NCI-H1092 (cell line): ENCODE measurements at regions not wholly inside any gene's neighbourhood (a gene's known extent, or its start where the extent isn't known, plus 50 kb on each side); places are given as distances from the start of the nearest gene placed in this dataset.
A peak's percentile ranks its signal among the peaks of the same experiment; 100 is the strongest.
"Not testable (repeated sequence)": the region's sequence is repeated elsewhere in the genome, so short reads cannot be mapped to it uniquely, and the experiment has no call there.

ENCODE experiments used
- DNase-seq: peaks from one replicate; lab custom pipeline; 2025; lab: John Stamatoyannopoulos, UW

DNA sequence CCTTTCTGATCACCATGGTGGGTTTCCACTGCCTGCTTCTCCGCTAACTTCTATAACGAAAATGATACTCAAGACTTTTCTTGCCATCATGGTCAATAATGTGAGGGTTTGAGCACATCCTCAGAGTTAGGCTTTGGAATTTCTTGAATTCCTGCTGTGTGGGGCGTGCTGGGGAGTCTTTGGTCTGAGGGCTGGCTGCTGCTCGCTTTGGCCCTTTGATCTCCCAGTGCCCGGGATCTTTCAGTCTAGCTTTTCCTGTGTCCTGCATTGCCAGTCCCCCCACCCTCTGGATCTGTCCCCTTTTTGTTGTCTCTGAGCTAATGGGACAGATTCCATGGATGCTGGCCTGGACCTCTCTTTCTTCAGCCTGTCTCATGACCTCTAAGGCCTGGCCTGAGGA lies 182.6 kb downstream of the NPIPA7 start:
- not testable (repeated sequence) for DNase-seq

DNA sequence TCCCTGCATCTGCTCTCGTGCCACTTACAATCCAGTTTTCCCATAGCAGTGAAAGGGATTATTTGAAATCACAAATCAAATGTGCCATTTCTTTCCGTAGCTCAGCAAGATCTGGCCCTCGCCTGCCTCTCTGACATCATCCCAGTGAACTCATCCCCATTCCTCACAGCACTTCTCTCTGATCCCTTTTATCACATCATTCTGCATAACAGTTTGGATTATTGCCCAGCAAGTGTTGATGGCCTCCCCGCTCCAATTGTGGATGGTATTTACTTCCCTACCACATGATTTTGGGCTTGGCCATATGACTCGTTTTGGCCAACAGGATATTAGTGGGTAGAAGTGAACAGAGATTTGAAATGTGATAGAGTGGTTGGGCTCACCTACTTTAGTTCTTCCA lies 185.0 kb downstream of the NPIPA7 start:
- not testable (repeated sequence) for DNase-seq

DNA sequence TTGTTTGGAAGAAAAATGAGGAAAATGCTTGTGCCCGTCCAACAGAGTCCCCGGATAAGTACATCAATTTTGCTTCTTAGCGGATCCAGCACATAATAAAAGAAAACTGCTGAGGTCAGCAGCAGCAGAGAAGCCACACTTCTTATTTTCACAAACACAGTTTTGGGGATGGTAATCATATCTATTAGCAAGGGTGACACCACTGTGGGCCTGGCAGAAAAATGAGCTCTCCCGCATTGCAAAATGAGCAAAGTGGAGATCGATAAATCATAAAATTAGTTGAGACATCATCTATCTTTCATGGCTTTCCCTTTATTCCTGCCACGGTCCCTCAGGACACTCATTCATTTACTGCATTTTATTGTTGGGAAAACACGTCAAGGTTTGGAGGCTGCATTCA lies 186.4 kb downstream of the NPIPA7 start:
- not testable (repeated sequence) for DNase-seq

DNA sequence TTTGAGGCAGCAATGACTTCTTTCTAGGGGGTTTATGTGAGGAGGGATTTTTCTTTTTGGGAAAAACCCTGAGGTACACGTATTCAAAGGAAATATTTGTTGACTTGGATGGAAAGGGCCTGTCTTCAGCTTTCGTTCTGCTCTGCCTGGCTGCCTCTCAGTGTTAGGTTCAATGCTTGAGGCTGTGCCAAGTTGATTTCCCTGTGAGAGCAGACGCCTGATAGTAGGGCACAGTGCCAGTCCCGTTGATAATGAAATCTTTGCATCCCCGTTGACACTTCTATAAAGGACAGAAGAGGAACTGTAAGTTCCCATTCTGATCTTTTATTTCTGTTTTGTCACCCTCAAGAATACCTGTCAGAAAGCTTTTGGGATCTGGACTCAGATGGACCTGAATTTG lies 191.1 kb downstream of the NPIPA7 start:
- peak; percentile 44 for DNase-seq

DNA sequence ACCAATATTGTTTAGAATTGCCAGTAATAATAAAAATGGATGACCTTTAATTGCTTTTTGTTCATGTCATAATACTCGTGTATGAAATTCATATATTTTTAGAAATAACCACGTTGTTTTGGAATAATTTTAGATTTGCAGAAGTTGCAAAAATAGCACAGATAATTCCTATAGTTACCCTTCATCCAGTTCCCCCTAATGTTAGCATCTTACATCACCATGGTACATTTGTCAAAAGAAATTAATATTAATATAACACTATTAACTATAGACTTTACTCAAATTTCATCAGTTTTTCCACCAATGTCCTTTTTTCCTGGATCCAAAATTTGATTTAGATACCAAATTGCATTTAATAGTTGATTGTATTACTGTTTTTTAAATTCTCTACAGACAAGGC lies 191.9 kb downstream of the NPIPA7 start:
- not testable (repeated sequence) for DNase-seq

DNA sequence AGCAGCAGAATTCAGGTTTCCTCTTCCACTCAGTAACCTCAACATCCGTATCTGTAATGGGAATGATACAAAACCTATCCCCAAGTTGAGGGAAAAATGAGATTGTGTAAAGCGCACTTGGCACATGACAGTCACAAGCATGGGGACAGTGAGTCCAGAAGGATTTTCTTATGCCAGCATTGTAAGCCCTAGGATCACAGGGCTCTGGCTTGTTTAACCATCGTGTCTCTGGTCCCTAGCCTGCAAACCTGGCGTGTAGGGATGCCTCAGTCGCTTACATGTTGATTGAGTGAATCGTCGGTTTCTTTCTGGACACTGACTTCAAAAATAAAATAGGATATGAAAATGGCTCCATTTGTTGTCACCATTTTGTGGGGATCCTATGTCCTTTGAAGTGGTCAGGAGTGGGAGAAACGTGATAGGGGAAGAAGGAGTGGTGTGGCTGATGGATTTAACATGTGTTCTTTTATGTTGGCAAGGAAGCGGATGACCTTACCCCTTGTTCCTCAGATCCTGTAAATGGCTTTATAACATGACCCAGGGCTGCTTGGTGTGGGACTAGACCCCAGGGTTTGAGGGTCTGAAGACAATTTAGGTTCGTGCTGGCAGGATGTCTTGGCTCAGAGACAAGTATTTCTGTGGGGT lies 193.3 kb downstream of the NPIPA7 start:
- not testable (repeated sequence) for DNase-seq

DNA sequence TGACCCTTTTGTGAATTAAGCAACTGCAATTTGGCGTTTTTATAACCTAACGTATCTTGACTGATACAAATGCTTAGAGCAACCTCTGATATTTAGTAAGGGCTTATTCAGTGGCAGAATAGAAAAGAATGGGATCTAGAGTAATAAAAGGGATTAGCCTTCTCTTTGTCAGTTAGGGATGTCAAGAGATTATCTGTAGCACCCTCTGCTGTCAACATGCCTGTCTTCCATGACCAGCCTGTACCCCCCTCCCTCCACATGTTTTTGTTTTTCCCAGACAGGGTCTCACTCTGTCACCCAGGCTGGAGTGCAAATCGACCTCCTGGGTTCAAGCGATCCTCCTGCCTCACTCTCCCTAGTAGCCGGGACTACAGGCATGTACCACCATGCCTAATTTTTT lies 198.1 kb downstream of the NPIPA7 start:
- DNase-seq = not testable (repeated sequence)

DNA sequence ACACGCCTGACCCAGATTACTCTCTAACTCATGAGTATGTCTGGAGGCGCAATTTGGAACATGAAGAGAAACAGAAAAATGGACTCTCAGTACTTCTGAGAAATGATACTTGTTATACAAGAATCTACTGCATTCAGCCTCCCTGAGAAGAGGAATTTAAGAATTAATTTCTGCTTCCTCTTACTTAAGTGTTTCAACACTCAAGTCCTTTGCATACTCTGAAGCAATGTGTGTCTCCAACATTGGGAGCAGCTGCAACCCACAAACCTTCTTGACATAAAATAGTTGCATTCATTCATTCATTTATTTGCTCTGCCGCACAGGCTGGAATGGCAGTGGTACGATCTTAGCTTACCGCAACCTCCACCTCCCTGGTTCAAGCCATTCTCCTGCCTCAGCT lies 199.8 kb downstream of the NPIPA7 start:
- DNase-seq = no peak

DNA sequence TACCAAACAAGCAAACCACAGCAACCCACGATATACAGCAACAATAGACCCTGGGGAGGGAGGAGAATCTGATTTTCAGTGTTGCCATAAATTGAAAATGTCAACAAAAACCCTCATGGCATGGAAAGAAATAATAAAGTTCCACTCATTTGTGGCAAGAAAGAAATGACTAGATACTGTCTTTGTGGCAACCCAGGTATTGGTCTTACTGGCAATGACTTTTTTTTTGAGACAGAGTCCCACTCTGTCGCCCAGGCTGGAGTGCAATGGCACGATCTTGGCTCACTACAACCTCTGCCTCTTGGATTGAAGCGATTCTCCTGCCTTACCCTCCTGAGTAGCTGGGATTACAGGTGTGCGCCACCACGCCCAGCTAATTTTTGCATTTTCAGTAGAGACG lies 204.0 kb downstream of the NPIPA7 start:
- DNase-seq = not testable (repeated sequence)

DNA sequence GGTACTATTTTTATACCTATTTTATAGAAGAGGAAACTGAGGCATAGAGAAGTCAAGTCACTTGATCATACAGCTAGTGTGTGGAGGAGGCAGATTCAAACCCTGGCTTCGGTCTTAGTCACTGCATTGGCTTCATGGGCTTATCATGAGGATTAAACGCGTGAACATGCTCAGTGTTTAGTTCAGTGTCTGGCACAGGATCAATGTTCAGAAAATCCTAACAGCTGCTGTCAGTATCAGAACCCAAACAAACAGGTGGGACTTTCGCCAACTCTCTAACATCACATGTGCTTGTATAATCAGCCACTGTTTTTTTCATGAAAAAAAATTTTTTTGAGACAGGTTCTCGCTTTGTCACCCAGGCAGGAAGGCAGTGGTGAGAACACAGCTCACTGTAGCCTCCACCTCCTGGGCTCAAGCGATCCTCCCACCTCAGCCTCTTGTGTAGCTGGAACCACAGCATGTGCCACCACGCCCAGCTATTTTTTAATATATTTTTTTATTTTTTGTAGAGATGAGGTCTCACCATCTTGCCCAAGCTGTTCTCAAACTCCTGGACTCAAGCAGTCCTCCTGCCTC lies 207.2 kb downstream of the NPIPA7 start:
- not testable (repeated sequence) for DNase-seq

DNA sequence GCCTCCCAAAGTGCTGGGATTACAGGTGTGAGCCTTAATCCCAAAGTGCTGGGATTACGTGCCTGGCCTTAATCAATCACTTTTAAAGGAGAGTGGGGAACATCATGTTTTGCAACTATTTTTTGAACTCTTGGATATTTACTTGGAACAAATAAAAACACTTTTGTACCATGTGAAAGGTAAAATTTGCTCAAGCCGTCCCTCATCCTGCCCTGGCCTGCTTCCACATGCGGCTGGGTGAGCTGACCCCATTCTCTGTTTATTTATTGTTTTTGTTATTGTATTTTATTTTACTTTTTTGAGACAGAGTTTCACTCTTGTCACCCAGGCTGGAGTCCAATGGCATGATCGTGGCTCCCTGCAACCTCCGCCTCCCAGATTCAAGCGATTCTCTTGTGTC lies 208.0 kb downstream of the NPIPA7 start:
- not testable (repeated sequence) for DNase-seq

DNA sequence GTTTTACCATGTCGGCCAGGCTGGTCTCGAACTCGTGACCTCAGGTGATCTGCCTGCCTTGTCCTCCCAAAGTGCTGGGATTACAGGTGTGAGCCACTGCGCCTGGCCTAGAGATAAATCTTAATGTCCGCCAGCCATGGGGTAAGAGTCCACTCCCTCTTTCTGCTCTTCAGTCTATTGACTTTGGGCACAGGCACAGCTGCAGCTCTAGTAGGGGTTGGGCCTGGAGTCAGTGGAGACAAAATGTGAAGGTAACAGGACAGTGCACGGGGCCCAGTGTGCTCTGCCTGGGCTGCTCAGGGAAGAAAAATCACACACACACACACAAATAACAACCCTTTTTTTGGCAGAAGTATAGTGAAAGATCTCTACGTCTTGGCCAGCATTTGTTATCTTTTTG lies 209.5 kb downstream of the NPIPA7 start:
- DNase-seq = not testable (repeated sequence)

DNA sequence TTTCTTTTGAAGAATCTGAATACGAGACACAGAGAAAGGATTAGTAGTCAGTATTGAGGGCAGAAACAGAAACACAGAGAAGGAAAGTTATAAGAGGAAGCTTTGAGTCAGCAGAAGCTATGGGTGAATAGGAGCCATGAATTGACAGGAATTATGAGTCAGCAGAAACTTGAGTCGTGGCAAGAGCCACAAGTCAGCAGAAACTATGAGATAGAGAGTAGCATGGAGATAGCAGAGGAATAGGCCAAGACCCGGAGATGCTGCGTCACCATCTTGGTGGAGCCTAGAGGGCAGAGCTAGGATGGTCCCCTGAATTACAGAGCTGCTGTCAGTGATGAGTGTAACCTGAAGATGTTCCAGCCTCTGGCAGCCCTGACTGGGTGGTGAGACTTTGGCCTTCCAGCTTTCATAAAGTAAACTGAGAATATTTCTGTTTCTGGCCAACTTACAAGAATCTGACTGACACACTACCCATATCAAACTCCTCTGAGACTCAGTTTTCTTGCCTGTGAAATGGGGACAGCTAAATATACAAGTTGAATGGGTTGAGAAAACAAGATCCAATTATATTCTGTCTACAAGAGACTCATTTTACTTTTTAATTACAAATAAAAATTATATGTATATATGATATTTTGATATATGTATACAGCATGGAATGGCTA lies 211.8 kb downstream of the NPIPA7 start:
- not testable (repeated sequence) for DNase-seq

DNA sequence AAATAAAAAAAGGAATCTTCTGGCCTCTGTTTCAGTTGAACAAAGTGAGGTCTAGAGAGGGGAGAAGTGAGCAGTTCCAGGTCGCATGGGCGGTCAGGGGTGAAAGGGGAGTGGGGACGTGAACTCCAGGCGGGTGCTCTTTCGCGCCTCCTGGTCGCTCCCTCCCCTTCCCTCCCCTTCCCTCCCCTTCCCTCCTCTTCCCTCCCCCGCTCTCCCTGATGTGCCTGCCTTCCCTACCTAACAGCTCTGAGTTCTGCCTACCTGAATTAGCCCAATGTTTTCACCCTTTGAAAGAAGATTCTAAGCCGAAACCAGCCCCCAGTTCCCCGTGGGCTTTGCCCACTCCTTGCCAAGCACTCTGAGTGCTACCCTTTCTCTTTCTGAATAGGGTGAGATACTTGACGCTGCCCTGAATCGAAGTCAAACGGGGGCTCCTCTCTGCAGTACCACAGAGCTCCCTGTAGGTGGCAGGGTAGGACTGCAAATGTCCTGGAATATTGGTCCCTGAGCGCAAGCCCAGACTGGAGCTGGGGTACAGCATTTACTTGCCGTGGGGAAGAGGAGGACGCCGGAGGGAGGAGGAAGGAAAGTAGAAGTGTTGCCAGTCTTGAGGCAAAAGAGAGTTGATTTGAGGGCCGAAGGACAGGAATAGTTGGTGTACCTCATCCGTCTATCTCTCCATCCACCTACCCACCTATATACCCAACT lies 214.4 kb downstream of the NPIPA7 start:
- DNase-seq = not testable (repeated sequence)

DNA sequence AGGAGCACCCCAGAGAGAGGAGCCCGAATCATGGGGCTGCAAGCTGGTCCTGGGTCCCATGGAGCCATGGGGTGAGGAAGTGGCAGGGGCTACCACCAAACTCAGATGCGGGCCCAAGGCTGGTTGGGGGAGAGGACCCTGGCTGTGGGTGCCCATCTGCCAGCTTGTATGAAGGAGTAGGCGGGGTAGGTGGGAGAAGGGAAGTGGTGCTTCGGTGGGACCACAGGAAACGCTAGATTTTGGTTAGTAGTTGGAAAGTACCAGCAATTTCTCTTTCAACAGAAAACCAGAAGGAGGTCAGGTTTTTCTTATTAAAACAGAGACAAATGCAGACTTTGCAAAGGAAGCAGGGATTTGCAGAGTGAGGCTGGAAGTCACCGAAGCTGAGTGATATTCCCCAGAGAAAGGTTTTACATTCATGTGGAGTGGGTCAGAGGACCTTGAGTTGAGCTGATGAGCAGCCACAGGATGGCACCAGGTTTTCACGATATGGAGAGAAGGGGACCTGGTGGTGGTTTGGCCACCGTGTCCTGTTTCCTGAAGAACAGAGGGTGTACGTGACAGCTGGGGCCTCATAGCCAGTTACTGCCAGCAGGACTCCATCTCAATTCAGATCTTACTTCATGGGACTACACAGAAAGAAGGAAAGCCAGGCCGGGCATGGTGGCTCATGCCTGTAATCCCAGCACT lies 216.2 kb downstream of the NPIPA7 start:
- not testable (repeated sequence) for DNase-seq

DNA sequence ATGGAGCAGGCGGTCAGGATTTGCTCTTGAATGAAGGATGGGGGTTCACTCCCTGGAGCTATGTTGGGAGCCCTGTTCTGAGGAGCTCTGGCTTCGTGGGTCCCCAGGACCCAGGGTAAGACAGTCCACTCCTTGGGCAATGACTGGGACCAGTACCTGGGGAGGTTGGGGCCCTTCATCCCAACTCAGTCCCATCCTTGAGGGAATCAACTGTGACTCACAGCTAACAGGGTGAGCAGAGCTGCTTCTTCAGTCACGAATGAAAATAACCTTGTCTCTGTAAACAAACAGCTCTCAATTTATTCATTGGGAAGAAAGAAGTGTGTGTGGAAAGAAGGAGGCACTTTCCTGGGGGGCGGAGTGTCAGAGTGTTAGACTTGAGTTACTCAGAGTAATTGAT lies 222.3 kb downstream of the NPIPA7 start:
- DNase-seq = not testable (repeated sequence)

DNA sequence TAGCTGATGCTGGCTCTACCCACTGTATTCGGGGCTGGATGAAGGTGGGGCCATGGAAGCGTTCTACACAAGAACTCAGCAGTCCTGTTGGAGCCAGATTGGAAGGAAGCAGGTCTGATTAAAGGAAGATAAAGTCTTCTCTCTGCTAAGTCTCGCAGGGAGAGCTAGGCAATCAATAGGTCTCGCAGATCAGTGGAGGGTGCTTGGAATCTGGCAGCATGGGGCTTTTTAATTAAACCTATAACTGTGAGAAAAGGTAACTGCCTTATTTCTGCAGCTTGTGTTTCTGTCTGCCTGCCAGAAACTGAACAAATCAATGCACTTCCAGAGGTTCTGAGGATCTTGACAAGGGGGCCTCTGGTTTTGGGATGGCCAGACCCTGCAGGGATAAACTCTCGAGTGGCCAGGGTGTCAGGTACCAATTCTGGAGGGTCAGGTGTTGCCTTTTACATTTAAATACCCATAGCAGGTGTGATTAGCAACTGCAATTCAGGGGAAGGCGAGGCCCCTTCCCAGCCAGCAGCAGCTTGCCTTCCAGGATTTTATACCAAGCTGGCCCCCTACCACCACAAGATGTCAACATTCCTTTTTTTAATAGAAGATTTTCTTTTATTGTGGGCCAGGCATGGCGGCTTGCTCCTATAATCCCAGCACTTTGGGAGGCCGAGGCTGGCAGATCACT lies 228.6 kb downstream of the NPIPA7 start:
- DNase-seq = not testable (repeated sequence)

DNA sequence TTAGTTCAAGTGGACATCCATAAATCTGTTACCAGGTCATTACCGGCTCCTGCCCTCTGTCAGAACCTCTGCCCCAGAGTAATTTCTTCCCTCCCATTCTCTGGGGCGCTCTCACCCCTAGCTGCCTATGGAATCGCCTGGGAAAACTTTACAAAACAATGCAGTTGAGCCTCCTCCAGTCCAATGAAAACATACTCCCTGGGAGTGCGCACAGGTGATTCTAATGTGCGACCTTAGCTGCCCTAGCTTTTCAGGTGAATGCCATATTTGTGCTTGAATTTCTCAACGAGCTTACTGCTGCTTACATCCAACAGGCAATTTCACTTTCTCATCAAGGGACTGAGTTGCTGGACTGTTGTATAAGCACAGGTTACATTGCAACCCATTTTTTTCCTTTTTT lies 230.7 kb downstream of the NPIPA7 start:
- DNase-seq = not testable (repeated sequence)

DNA sequence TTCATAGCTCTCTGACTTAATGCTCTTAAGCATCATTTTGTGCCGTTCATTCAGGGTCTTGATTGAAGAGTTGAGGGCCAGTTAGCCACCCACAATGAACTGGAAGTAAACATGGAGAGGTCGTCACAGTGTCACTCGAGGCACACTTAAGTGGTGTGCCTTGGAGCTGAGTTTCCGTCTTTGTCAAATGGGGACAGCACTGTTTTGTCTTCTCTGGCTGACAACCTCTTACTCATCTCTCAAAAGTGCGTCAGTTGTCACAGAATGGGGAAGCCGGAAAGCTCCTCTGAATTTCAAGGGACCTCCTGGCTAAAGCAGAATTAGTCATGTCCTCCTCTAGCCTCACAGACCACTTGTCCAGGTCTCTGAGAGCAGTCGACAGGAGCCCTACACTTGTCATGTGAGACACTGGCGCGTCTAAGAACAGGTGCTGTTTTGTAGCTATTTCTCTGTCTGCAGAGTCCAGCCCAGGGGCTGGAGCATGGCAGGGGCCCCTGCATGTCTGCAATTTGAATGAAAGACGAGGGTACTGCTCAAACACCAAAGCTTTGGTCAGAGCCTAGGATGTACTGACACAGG lies 231.5 kb downstream of the NPIPA7 start:
- DNase-seq = not testable (repeated sequence)

DNA sequence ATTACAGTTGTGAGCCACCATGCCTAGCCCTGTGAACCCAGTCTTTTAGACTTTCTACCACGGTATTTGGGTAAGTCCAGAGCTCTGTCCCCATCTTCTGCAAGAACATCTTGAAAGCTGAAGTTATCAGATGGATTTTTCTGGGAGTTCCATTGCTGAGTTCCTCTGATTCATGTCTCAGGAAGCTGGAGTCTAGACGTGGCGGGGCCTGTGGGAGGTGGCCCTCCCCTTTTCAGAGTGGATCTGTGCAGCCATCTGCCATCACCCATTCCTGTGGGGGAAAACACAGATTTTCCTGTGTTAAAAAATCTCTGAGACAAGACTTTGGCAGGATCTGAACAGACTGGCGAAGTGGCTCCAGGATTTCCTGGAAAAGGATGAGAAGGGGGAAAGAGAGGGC lies 234.3 kb downstream of the NPIPA7 start:
- DNase-seq = not testable (repeated sequence)

DNA sequence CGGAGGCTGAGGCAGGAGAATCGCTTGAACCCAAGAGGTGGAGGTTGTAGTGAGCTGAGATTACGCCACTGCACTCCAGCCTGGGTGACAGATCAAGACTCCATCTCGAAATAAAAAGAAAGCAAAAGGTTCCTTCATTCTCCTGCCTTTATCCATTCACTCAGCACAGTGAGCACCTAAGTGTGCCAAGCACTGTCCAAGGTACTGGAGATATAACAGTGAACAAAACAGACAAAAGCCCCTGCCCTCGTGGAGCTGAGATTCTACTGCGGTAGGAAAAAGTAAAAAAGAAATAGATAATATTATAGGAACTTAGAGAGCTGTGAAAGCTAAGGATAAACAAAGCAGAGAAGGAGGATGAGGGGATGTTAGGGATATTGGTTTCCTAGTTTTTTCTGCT lies 235.5 kb downstream of the NPIPA7 start:
- not testable (repeated sequence) for DNase-seq
